Right lobe of liver (tissue), 4 donors: ENCODE measurements at regions not wholly inside any gene's neighbourhood (a gene's known extent, or its start where the extent isn't known, plus 50 kb on each side); places are given as distances from the start of the nearest gene placed in this dataset.

Experiments used
- CTCF ChIP-seq, 4 donors: fragments of 200-600 bp in 3 of 4; fragments of 450-650 bp in 1 of 4; IDR thresholded peaks; one replicate each; pipeline versions ENCODE4 v1.5.1 to v1.8.0; 2016 to 2022; ENCODE audit warnings: antibody characterized with exemption in 4 of 4, mild to moderate bottlenecking in 2 of 4
- POLR2A ChIP-seq: fragments of 450-650 bp; IDR thresholded peaks from one replicate; pipeline ENCODE4 v1.6.1; 2017; ENCODE audit warnings: antibody characterized with exemption, mild to moderate bottlenecking
- donor health status: DM: no; HTN: no; CAD: no.
- donor health status: DM: no; HTN: no; CAD: no.
- donor health status: DM: no; HTN: yes; CAD: no.

- TF ChIP-seq CTCF (IDR thresholded peaks at IDR 0.05) (no peak), POLR2A (no peak)
These were observed 440.4 kb upstream of the ADAMTS5 start for GRCh38 chr21:27407271-27407670.
